HG03457 (cell line): ENCODE measurements at regions not wholly inside any gene's neighbourhood (a gene's known extent, or its start where the extent isn't known, plus 50 kb on each side); places are given as distances from the start of the nearest gene placed in this dataset.
"Not testable (repeated sequence)": the region's sequence is repeated elsewhere in the genome, so short reads cannot be mapped to it uniquely, and the experiment has no call there.

Experiments
- ATAC-seq: cut with Tn5 transposase; IDR thresholded peaks from one replicate; pipeline ENCODE4 v1.9.1; 2021; ENCODE audit warnings: moderate number of reproducible peaks; ENCODE audit not compliant: unreplicated experiment

- no peak for ATAC-seq
Observed at GRCh38 chr6:140736231-140736630, 1361.8 kb upstream of the CITED2 start.

- ATAC-seq: no peak
Observed at GRCh38 chr6:140732991-140733390, 1358.5 kb upstream of the CITED2 start.

- ATAC-seq: no peak
Observed at GRCh38 chr6:140732155-140732554, 1357.7 kb upstream of the CITED2 start.

- ATAC-seq: no peak
Observed at GRCh38 chr6:140731741-140732140, 1357.3 kb upstream of the CITED2 start.

- no peak for ATAC-seq
Observed at GRCh38 chr6:140729521-140729920, 1355.1 kb upstream of the CITED2 start.

- no peak for ATAC-seq
Observed at GRCh38 chr6:140718021-140718420, 1343.6 kb upstream of the CITED2 start.

GRCh38 chr6:140713495-140713894 is 1339.0 kb upstream of the CITED2 start:
- ATAC-seq: no peak

- no peak for ATAC-seq
Observed at GRCh38 chr6:140711019-140711613, 1336.7 kb upstream of the CITED2 start.

- no peak for ATAC-seq
Observed at GRCh38 chr6:140708441-140708840, 1334.0 kb upstream of the CITED2 start.

GRCh38 chr6:140704008-140704407 is 1329.6 kb upstream of the CITED2 start:
- not testable (repeated sequence) for ATAC-seq

GRCh38 chr6:140697585-140697984 is 1323.1 kb upstream of the CITED2 start:
- no peak for ATAC-seq

GRCh38 chr6:140684776-140685550 is 1310.5 kb upstream of the CITED2 start:
- no peak for ATAC-seq

- ATAC-seq: no peak
Observed at GRCh38 chr6:140677781-140678528, 1303.5 kb upstream of the CITED2 start.

- no peak for ATAC-seq
Observed at GRCh38 chr6:140671926-140672325, 1297.5 kb upstream of the CITED2 start.

GRCh38 chr6:140670021-140670420 is 1295.6 kb upstream of the CITED2 start:
- ATAC-seq: no peak

- ATAC-seq: no peak
Observed at GRCh38 chr6:140669321-140669720, 1294.9 kb upstream of the CITED2 start.

GRCh38 chr6:140663772-140664171 is 1289.3 kb upstream of the CITED2 start:
- no peak for ATAC-seq

GRCh38 chr6:140663094-140663493 is 1288.6 kb upstream of the CITED2 start:
- ATAC-seq: no peak

GRCh38 chr6:140661691-140662090 is 1287.2 kb upstream of the CITED2 start:
- ATAC-seq: no peak

- ATAC-seq: no peak
Observed at GRCh38 chr6:140660295-140660694, 1285.8 kb upstream of the CITED2 start.

GRCh38 chr6:140653972-140654371 is 1279.5 kb upstream of the CITED2 start:
- ATAC-seq: no peak

- no peak for ATAC-seq
Observed at GRCh38 chr6:140653506-140653905, 1279.1 kb upstream of the CITED2 start.
